GM18951 (cell line): ENCODE measurements at regions not wholly inside any gene's neighbourhood (a gene's known extent, or its start where the extent isn't known, plus 50 kb on each side); places are given as distances from the start of the nearest gene placed in this dataset.

Source experiments
- POLR2A ChIP-seq: IDR thresholded peaks from 4 replicates; pipeline ENCODE4 v1.6.1; 2011; ENCODE audit warnings: mild to moderate bottlenecking; ENCODE audit not compliant: insufficient read length, insufficient read depth; ENCODE audit errors: extremely low read depth
- in situ Hi-C: fragments of 300-500 bp; cut with MboI; formaldehyde crosslinking; loops from one replicate; pipeline ENCODE4 v1.12.0; 2022; ENCODE audit warnings: low sequenced_read_pairs, mixed read lengths, inconsistent platforms; ENCODE audit not compliant: unreplicated experiment

DNA sequence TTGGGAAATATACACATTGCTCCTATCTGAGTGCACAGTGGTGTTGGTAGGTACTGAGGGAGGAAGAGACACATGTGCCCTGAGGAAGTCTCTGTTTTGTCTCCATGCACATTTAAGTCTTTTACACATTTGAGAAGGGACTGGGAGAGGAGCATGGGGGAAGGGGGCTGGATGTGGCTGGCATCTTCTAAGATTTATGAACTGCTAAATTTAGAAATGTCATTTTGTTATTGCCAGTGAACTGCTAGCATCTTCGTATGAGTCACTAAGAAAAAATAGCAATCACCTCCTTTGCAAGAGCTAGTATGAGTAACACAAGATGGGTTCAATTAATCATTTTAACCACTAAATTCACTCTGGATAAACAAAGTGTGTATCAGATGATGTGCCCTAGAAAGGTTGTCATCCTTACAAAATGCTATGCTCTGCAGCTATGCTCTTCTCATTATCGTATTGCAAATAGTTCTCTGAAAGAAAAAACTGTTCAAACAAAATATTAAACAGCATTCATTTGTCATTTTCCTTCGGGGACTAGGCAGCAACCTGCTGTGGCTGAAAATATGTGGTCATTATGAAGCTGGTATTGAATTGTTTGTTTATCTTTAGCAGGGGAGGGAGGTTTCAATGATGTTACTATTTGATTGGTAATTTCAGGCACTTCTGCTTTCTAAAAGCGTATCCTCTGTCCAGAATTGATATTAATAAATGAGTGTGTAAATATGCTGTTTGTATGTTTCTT is 236.5 kb downstream of the DMRTA1 start:
- no peak for TF ChIP-seq POLR2A
- in situ Hi-C loops: no loop called here

- in situ Hi-C loops: no loop called here
- TF ChIP-seq POLR2A: no peak
Observed at GRCh38 chr9:22683700-22684075, 237.1 kb downstream of the DMRTA1 start.

DNA sequence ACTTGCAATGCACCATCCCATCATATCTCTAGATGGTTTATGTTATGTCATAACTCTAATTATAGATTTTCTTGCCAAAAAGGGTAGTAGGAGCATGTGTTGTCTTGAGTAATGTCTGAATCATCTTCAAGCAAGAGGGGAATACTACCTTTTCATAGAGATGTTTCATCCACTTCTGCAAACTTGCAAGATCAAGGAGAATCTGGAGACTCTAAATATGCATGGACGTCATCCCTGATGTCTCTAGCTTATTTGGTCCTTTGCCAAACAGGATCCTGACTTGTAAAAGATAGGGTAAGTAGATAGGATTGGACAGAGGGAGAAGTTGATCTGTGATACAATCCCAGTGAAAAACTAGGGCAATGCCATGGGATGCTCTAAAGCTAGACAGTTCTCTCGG is 246.5 kb downstream of the DMRTA1 start:
- in situ Hi-C loops: no loop called here
- no peak for TF ChIP-seq POLR2A

DNA sequence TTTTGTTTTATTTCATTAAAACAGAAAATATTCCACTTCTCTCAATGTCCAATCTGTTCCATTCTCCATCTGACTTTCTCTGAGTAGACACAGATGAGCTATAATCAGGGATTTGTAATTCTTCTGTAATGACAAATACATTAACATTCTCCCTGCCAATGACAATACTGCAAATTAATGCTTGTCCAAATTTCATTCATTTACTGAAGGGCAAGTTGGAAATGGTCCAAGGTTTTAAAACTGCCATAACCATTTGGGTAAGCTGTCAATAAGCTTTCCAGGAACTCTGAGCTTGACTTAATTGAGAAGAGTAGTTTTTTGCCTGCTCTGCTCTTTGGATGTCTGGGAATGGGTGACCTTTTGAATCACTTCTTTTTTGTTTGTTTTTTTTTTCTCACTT is 253.5 kb downstream of the DMRTA1 start:
- in situ Hi-C loops: no loop called here
- TF ChIP-seq POLR2A: no peak

GRCh38 chr9:22718653-22719052 is 272.0 kb downstream of the DMRTA1 start:
- TF ChIP-seq POLR2A: no peak
- in situ Hi-C loops: no loop called here

- TF ChIP-seq POLR2A: no peak
- in situ Hi-C loops: no loop called here
Observed at GRCh38 chr9:22722492-22722891, 275.9 kb downstream of the DMRTA1 start.

GRCh38 chr9:22731786-22732185 is 285.2 kb downstream of the DMRTA1 start:
- in situ Hi-C loops: no loop called here
- no peak for TF ChIP-seq POLR2A

DNA sequence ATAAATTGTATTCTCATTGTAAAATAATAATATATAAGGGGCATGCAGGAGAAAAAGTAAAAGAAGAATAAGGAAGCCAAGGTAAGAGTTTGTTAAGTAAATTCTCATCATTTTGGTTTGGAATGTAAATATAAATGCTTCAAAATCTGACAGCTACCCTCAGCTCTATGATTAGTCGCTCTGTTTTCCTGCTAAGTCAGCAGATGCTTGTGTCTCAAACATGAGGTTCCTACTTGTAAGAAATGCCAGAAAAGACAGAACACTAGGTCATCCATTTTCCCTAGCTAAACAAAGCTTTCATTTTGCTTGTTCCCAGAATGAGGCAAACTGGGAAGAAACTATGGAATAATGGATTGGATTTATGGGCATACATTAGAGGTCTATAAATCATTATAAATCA is 293.1 kb downstream of the DMRTA1 start:
- no peak for TF ChIP-seq POLR2A
- in situ Hi-C loops: no loop called here

DNA sequence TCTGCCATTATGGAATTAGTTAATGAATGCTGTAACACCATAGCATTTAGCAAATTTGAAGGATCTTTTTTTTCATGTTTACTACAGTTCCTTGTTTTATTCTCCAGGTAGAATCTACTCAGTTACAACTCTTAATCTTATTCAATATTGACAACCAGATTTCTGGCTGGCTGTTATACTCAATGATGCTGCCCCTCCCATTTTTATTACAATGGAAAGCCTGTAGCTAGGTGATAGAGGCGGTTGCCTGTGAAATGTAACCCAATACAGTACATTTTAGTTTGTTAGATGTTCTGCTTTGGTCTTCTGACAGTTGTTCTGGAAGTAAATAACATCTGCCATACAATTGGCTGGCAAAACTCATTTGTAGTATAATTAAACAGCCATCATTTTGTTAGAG is 294.2 kb downstream of the DMRTA1 start:
- in situ Hi-C loops: no loop called here
- no peak for TF ChIP-seq POLR2A

DNA sequence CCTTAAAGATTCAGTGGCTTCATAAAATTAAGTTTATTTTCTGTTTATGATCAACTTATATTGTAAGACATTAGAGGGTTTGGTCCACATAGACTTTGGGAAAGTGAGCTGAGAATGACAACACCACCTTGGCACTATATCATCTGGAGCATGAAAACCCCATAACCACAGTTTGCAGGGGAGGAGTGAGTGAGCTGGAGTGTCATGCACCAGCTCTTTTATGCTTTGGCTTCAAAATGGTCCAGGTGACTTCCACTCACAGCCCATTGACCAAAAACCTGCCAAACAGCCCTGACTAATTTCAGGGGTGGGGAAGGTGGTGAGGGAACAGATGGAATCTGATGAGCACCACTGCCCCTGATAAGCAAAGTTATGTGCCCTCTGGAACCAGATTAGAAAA is 295.8 kb downstream of the DMRTA1 start:
- in situ Hi-C loops: no loop called here

GRCh38 chr9:22773501-22774220 is 327.0 kb downstream of the DMRTA1 start:
- TF ChIP-seq POLR2A: no peak
- in situ Hi-C loops: no loop called here

More for the DNA sequence above, 295.8 kb downstream of the DMRTA1 start:
- TF ChIP-seq POLR2A: no peak

DNA sequence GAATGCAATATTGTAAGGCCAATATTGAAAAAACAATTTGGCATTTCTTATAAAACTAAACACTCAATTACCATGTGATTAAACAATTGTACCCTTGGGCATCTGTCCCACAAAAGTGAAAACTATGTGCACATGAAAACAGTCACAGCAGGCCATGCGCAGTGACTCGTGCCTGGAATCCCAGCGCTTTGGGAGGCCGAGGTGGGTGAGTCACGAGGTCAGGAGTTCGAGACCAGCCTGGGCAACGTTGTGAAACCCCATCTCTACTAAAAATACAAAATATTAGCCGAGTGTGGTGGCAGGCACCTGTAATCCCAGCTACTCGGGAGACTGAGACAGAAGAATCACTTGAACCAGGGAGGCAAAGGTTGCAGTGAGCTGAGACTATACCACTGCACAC is 343.7 kb downstream of the DMRTA1 start:
- in situ Hi-C loops: no loop called here
- TF ChIP-seq POLR2A: no peak

DNA sequence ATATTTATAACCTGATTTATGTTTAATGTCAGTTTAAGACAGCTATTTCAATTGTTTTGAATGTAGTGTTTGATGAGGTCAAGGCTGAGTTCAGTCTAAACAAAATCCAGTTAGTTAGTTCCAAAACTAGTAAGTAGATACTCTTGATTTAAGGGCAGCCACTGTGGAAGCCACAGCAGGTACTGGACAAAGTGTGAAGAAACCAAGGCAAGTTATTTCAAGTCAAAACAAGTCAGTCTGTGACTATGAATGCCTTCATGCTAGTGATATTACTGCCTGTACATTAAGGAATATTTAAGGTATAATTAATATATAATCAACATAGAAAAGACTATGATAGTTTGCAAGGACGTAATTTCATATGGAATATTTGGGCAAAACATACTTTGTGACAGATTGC is 362.3 kb downstream of the DMRTA1 start:
- TF ChIP-seq POLR2A: no peak
- in situ Hi-C loops: no loop called here

DNA sequence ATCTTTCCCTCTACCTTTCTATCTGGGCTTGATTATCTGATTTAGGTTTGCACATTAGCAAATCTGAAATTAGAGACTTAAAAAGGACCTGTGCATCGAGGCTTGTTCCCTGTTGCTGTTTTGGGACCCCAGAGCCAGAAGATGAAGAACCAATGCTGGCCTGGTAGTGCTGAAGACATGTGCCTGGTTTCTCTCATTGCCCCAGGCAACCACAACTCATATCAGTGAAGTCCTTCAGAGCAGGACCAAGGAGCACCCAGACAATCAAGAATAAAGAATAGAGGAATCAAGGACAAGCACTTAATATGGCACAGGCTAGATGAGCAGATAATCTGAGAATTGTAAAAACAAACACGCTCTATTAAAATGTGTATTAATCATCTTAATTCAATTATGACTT is 362.7 kb downstream of the DMRTA1 start:
- no peak for TF ChIP-seq POLR2A
- in situ Hi-C loops: no loop called here
